ENCODE measurements at regions not wholly inside any gene's neighbourhood (a gene's known extent, or its start where the extent isn't known, plus 50 kb on each side); places are given as distances from the start of the nearest gene placed in this dataset.

GRCh38 chr5:133781436-133782225 is 169.3 kb upstream of the FSTL4 start:
- Histone ChIP-seq H3K4me1 (no peaks in the 10 kb centered on the region), H3K9me3 (no peaks in the 10 kb centered on the region), H3K27me3 (no peaks in the 10 kb centered on the region), H3K36me3 (no peaks in the 10 kb centered on the region), H3K27ac (no peak overlapping the region), H3K4me3 (no peak overlapping the region)
- no peak for DNase-seq
- no peak for TF ChIP-seq POLR2A (IDR thresholded peaks at IDR 0.05)
- TF ChIP-seq CTCF (IDR thresholded peaks at IDR 0.05): no peak

GRCh38 chr5:133780619-133781280 is 168.4 kb upstream of the FSTL4 start:
- no peak for DNase-seq
- Histone ChIP-seq H3K36me3 (no peaks in the 10 kb centered on the region), H3K4me3 (no peak overlapping the region), H3K27me3 (no peaks in the 10 kb centered on the region), H3K27ac (no peak overlapping the region), H3K4me1 (no peaks in the 10 kb centered on the region), H3K9me3 (no peaks in the 10 kb centered on the region)
- TF ChIP-seq POLR2A (IDR thresholded peaks at IDR 0.05) (no peak), CTCF (IDR thresholded peaks at IDR 0.05) (no peak)

- Histone ChIP-seq H3K9me3 (no peaks in the 10 kb centered on the region), H3K4me3 (no peak overlapping the region), H3K4me1 (no peaks in the 10 kb centered on the region), H3K36me3 (no peaks in the 10 kb centered on the region), H3K27ac (no peak overlapping the region), H3K27me3 (no peaks in the 10 kb centered on the region)
- TF ChIP-seq POLR2A (IDR thresholded peaks at IDR 0.05) (no peak), CTCF (IDR thresholded peaks at IDR 0.05) (peak in 1 of 6 experiments; percentile 11)
- no peak for DNase-seq
These were observed 167.6 kb upstream of the FSTL4 start for GRCh38 chr5:133779828-133780475.

GRCh38 chr5:133778636-133779035 is 166.3 kb upstream of the FSTL4 start:
- H3K4me3 ChIP-seq: no peak overlapping the region
- H3K4me1 ChIP-seq: no peaks in the 10 kb centered on the region
- no peak for DNase-seq
- no peaks in the 10 kb centered on the region for H3K9me3 ChIP-seq
- H3K27ac ChIP-seq: no peak overlapping the region
- H3K36me3 ChIP-seq: no peaks in the 10 kb centered on the region
- no peaks in the 10 kb centered on the region for H3K27me3 ChIP-seq
- TF ChIP-seq POLR2A (IDR thresholded peaks at IDR 0.05): no peak
- TF ChIP-seq CTCF (IDR thresholded peaks at IDR 0.05): no peak

- Histone ChIP-seq H3K27ac (no peak overlapping the region), H3K36me3 (no peaks in the 10 kb centered on the region), H3K9me3 (no peaks in the 10 kb centered on the region), H3K4me3 (no peak overlapping the region), H3K27me3 (no peaks in the 10 kb centered on the region), H3K4me1 (no peaks in the 10 kb centered on the region)
- DNase-seq: no peak
- TF ChIP-seq POLR2A (IDR thresholded peaks at IDR 0.05) (no peak), CTCF (IDR thresholded peaks at IDR 0.05) (no peak)
These were observed 165.6 kb upstream of the FSTL4 start for GRCh38 chr5:133777951-133778350.
